Right atrium auricular region (tissue), 2 donors: ENCODE measurements at regions not wholly inside any gene's neighbourhood (a gene's known extent, or its start where the extent isn't known, plus 50 kb on each side); places are given as distances from the start of the nearest gene placed in this dataset.

Experiments
- DNase-seq: peaks from one replicate; pipeline ENCODE4 v3.0.0-alpha.2; 2019; ENCODE audit warnings: low spot score
- H3K27ac ChIP-seq, 2 donors: fragments of 200-600 bp; sonication (generic); 1 replicate in 1 of 2; 2 replicates in 1 of 2; pipeline ENCODE4 v1.5.1; 2016 to 2019
- H3K27me3 ChIP-seq, 2 donors: fragments of 200-600 bp; sonication (generic); one replicate each; pipeline versions ENCODE4 v1.5.1 to v1.6.0; 2017 to 2019
- H3K36me3 ChIP-seq: fragments of 200-600 bp; sonication (generic); one replicate; pipeline ENCODE4 v1.5.1; 2016
- H3K4me1 ChIP-seq, 2 donors: fragments of 200-600 bp; sonication (generic); one replicate each; pipeline versions ENCODE4 v1.5.1 to v1.6.0; 2017 to 2019
- H3K4me3 ChIP-seq, 2 donors: fragments of 200-600 bp; sonication (generic); 1 replicate in 1 of 2; 2 replicates in 1 of 2; pipeline ENCODE4 v1.5.1; 2017 to 2019; ENCODE audit warnings: mild to moderate bottlenecking in 1 of 2, moderate library complexity in 1 of 2
- H3K9me3 ChIP-seq, 2 donors: fragments of 200-600 bp; sonication (generic); one replicate each; pipeline ENCODE4 v1.5.1; 2019
- TF ChIP-seq, protein P1 (sequence below), 2 donors: fragments of 200-600 bp; sonication (generic); IDR thresholded peaks; one replicate each; pipeline ENCODE4 v1.5.1; 2019; ENCODE audit warnings: antibody characterized with exemption in 2 of 2

DNA sequence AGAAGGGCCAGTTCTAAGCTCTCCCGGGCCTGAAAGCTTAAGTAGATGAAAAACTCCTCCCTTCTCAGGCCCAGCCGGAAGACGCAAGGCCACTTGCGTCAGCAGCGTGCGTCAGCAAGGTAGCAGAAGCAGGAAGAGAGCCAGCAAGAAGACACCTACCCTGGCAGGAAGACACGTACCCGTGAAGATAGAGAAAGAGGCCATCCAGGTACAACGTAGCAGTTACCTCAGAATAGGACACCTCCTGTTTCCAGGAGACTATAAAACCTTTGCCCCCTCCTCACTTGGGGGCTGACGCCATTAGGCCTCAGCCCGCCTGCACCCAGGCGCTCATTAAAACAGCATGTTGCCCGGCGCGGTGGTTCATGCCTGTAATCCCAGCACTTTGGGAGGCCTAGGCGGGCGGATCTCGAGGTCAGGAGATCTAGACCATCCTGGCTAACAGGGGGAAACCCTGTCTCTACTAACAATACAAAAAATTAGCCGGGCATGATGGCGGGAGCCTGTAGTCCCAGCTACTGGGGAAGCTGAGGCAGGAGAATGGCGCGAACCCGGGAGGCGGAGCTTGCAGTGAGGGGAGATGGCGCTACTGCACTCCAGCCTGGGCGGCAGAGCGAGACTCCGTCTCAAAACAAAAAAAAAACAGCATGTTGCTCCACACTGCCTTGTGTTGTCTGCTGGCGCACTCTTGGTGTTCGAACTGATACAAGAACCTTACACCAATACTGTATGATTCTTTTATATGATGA lies 242.7 kb upstream of the NWD2 start:
- DNase-seq, result no peak
- H3K9me3 ChIP-seq, result no peaks in the 10 kb centered on the region
- H3K27ac ChIP-seq, result no peak overlapping the region
- TF ChIP-seq, protein P1, sequence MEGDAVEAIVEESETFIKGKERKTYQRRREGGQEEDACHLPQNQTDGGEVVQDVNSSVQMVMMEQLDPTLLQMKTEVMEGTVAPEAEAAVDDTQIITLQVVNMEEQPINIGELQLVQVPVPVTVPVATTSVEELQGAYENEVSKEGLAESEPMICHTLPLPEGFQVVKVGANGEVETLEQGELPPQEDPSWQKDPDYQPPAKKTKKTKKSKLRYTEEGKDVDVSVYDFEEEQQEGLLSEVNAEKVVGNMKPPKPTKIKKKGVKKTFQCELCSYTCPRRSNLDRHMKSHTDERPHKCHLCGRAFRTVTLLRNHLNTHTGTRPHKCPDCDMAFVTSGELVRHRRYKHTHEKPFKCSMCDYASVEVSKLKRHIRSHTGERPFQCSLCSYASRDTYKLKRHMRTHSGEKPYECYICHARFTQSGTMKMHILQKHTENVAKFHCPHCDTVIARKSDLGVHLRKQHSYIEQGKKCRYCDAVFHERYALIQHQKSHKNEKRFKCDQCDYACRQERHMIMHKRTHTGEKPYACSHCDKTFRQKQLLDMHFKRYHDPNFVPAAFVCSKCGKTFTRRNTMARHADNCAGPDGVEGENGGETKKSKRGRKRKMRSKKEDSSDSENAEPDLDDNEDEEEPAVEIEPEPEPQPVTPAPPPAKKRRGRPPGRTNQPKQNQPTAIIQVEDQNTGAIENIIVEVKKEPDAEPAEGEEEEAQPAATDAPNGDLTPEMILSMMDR (IDR thresholded peaks at IDR 0.05), result no peak
- H3K27me3 ChIP-seq, result no peaks in the 10 kb centered on the region
- no peak overlapping the region for H3K4me3 ChIP-seq
- H3K36me3 ChIP-seq, result no peaks in the 10 kb centered on the region
- no peaks in the 10 kb centered on the region for H3K4me1 ChIP-seq

DNA sequence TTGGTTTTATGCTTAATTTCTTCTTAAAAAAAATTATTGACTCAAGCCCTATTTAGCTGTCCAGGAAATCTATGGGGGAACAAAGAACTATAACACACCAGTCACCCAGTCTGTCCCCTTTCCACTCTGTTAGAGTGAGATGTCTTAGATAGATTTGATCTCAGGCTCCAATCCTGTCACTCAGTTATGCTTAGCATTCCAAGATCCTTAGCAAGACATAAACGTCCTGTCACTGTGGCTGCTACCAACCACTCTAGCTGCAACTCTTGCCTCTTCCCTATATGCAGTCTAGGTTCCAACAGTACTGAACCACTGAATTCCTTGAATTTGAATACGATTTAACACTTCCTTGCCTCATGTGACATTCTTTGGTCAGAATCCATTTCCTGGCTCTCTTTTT lies 241.9 kb upstream of the NWD2 start:
- TF ChIP-seq, protein P1 (IDR thresholded peaks at IDR 0.05), result no peak
- no peaks in the 10 kb centered on the region for H3K27me3 ChIP-seq
- no peaks in the 10 kb centered on the region for H3K36me3 ChIP-seq
- no peaks in the 10 kb centered on the region for H3K9me3 ChIP-seq
- no peak overlapping the region for H3K4me3 ChIP-seq
- no peak for DNase-seq
- no peak overlapping the region for H3K27ac ChIP-seq
- no peaks in the 10 kb centered on the region for H3K4me1 ChIP-seq

DNA sequence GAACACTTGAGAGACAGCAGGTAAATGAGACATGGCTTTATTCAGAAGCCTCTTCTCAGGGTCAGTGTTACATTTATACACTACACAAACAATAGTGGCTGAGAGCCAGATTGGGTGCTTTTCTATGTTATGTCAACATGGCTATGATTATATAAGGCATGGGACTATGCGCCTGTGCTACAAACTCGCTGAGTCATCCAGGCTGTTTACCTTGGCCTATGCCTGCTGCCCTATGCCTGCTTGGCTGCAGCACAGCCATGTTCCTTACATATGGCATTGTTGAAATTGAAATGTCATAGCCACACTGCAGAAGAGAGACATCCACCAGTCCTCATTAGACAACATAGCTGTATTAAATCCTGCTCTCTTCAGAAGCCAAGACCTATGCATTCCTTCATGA lies 236.3 kb upstream of the NWD2 start:
- no peaks in the 10 kb centered on the region for H3K4me1 ChIP-seq
- H3K27ac ChIP-seq, result no peak overlapping the region
- no peaks in the 10 kb centered on the region for H3K36me3 ChIP-seq
- H3K27me3 ChIP-seq, result no peaks in the 10 kb centered on the region
- H3K9me3 ChIP-seq, result no peaks in the 10 kb centered on the region
- TF ChIP-seq, protein P1 (IDR thresholded peaks at IDR 0.05), result no peak
- DNase-seq, result no peak
- no peak overlapping the region for H3K4me3 ChIP-seq

DNA sequence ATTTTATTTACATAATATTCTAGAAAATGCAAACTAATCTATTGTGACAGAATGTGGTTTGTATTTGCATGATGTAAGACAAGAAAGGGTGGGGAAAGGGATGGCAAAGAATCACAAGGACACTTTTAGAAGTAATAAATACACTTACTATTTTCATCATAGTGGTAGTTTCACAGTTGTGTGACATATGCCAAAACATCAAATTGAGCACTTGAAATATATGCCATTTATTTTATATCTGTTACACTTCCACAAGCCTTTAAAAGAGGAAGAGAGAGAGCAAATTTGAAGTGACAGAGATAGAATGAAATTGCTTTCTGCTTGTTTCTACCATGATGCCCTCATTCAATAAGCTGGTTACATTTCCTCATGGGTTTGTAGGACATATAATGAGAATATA lies 230.0 kb upstream of the NWD2 start:
- Histone ChIP-seq H3K9me3 (no peaks in the 10 kb centered on the region), H3K27me3 (no peaks in the 10 kb centered on the region), H3K4me3 (no peak overlapping the region), H3K27ac (no peak overlapping the region), H3K4me1 (no peaks in the 10 kb centered on the region), H3K36me3 (no peaks in the 10 kb centered on the region)
- TF ChIP-seq, protein P1 (IDR thresholded peaks at IDR 0.05), result no peak
- DNase-seq, result no peak

DNA sequence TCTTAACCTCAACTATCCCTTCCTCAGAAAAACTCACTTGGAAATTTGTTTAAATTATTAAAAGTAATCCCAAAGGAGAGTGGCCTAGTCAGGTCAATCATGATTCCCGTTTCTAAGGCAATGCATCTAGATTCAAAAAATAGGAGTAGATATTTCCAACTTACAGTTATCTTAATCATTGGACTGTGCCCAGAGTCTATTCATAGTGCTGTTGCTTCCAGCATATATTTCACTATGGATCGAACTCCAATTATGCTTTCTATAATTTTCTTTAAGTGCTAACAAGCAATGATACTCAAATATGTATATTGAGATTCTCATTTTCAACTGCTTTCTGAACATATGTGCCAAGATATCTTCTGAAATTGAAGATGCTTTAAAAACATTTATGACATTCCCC lies 229.2 kb upstream of the NWD2 start:
- TF ChIP-seq, protein P1 (IDR thresholded peaks at IDR 0.05), result no peak
- Histone ChIP-seq H3K4me1 (no peaks in the 10 kb centered on the region), H3K9me3 (no peaks in the 10 kb centered on the region), H3K36me3 (no peaks in the 10 kb centered on the region), H3K27me3 (no peaks in the 10 kb centered on the region), H3K4me3 (no peak overlapping the region), H3K27ac (no peak overlapping the region)
- DNase-seq, result no peak

DNA sequence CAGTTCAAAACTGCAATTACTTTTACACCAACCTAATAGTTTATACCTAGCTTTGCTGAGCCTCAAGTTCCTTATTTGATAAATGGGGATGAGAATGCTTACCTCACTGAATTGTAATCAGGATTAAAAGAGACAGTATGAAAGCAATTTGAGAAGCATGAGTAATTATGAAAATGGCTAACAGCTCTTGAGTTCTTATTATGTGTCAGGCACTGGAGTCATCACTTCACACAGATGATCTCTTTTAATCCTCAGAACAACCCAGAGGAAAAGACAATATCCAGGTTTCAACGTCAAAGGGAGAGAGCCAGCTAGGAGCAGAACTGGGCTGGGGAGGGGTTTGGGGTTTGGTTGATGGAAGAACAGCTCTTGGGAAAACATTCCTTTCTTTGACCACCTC lies 221.0 kb upstream of the NWD2 start:
- Histone ChIP-seq H3K9me3 (no peaks in the 10 kb centered on the region), H3K4me3 (no peak overlapping the region), H3K36me3 (no peaks in the 10 kb centered on the region), H3K4me1 (no peaks in the 10 kb centered on the region), H3K27ac (no peak overlapping the region), H3K27me3 (no peaks in the 10 kb centered on the region)
- DNase-seq, result no peak
- TF ChIP-seq, protein P1 (IDR thresholded peaks at IDR 0.05), result no peak
